ENCODE measurements at regions not wholly inside any gene's neighbourhood (a gene's known extent, or its start where the extent isn't known, plus 50 kb on each side); places are given as distances from the start of the nearest gene placed in this dataset.

GRCh38 chr2:2950403-2950952, 427.1 kb downstream of the EIPR1 start:
- no peak overlapping the region for H3K4me3 ChIP-seq (ENCODE audit: low read depth, low read length)
- no peak for DNase-seq (ENCODE audit: low read depth)
- no peak for TF ChIP-seq CTCF (IDR thresholded peaks at IDR 0.05; ENCODE audit: low read depth, low read length, missing control alignments)
- in situ Hi-C loops (cut with HindIII; ENCODE audit: low sequenced_read_pairs): no loop called here

GRCh38 chr2:2947406-2947805, 430.2 kb downstream of the EIPR1 start:
- in situ Hi-C loops (cut with HindIII; ENCODE audit: low sequenced_read_pairs): no loop called here
- no peak for DNase-seq (ENCODE audit: low read depth)
- no peak for TF ChIP-seq CTCF (IDR thresholded peaks at IDR 0.05; ENCODE audit: low read depth, low read length, missing control alignments)
- no peak overlapping the region for H3K4me3 ChIP-seq (ENCODE audit: low read depth, low read length)

- DNase-seq (ENCODE audit: low read depth): no peak
- no peak overlapping the region for H3K4me3 ChIP-seq (ENCODE audit: low read depth, low read length)
- in situ Hi-C loops (cut with HindIII; ENCODE audit: low sequenced_read_pairs): no loop called here
- TF ChIP-seq CTCF (IDR thresholded peaks at IDR 0.05; ENCODE audit: low read depth, low read length, missing control alignments): no peak
Observed at GRCh38 chr2:2942906-2943305, 434.7 kb downstream of the EIPR1 start.

- TF ChIP-seq CTCF (IDR thresholded peaks at IDR 0.05; ENCODE audit: low read depth, low read length, missing control alignments): no peak
- in situ Hi-C loops (cut with HindIII; ENCODE audit: low sequenced_read_pairs): no loop called here
- DNase-seq (ENCODE audit: low read depth): no peak
- no peak overlapping the region for H3K4me3 ChIP-seq (ENCODE audit: low read depth, low read length)
Observed at GRCh38 chr2:2942225-2942624, 435.4 kb downstream of the EIPR1 start.

GRCh38 chr2:2941205-2941604, 436.4 kb downstream of the EIPR1 start:
- no peak for TF ChIP-seq CTCF (IDR thresholded peaks at IDR 0.05; ENCODE audit: low read depth, low read length, missing control alignments)
- in situ Hi-C loops (cut with HindIII; ENCODE audit: low sequenced_read_pairs): no loop called here
- H3K4me3 ChIP-seq (ENCODE audit: low read depth, low read length): no peak overlapping the region
- DNase-seq (ENCODE audit: low read depth): no peak

- in situ Hi-C loops (cut with HindIII; ENCODE audit: low sequenced_read_pairs): no loop called here
- TF ChIP-seq CTCF (IDR thresholded peaks at IDR 0.05; ENCODE audit: low read depth, low read length, missing control alignments): no peak
- no peak overlapping the region for H3K4me3 ChIP-seq (ENCODE audit: low read depth, low read length)
- no peak for DNase-seq (ENCODE audit: low read depth)
Observed at GRCh38 chr2:2940702-2941101, 436.9 kb downstream of the EIPR1 start.

- no peak overlapping the region for H3K4me3 ChIP-seq (ENCODE audit: low read depth, low read length)
- no peak for DNase-seq (ENCODE audit: low read depth)
- no peak for TF ChIP-seq CTCF (IDR thresholded peaks at IDR 0.05; ENCODE audit: low read depth, low read length, missing control alignments)
- in situ Hi-C loops (cut with HindIII; ENCODE audit: low sequenced_read_pairs): no loop called here
Observed at GRCh38 chr2:2940061-2940460, 437.6 kb downstream of the EIPR1 start.

Data from astrocyte of the cerebellum (primary cell).